CD14-positive monocyte (primary cell): ENCODE measurements at regions not wholly inside any gene's neighbourhood (a gene's known extent, or its start where the extent isn't known, plus 50 kb on each side); places are given as distances from the start of the nearest gene placed in this dataset.

Experiments used
- DNase-seq, 3 donors: peaks; one replicate each; pipeline ENCODE4 v3.0.0-alpha.2; 2011 to 2022
- H2AFZ ChIP-seq: 2 replicates; pipeline ENCODE4 v1.6.0; 2012; ENCODE audit warnings: mild to moderate bottlenecking, low read depth, low read length, inconsistent platforms; ENCODE audit not compliant: insufficient read depth, poor library complexity, severe bottlenecking
- H3K27ac ChIP-seq, 2 donors: 1 replicate in 1 of 2; 2 replicates in 1 of 2; pipeline ENCODE4 v1.5.1; 2012 to 2013; ENCODE audit warnings: low read length in 2 of 2, control low read depth in 1 of 2, inconsistent platforms in 1 of 2, low read depth in 1 of 2, mild to moderate bottlenecking in 1 of 2
- H3K27me3 ChIP-seq, 2 donors: one replicate each; pipeline versions ENCODE4 v1.6.0 to v1.6.1; 2011 to 2013; ENCODE audit warnings: low read length in 2 of 2; ENCODE audit not compliant: control insufficient read depth in 2 of 2, insufficient read depth in 2 of 2
- H3K36me3 ChIP-seq, 2 donors: replicated peaks in 1 of 2; 1 replicate in 1 of 2; 2 replicates in 1 of 2; pipeline versions ENCODE4 v1.5.1 to v1.6.1; 2012 to 2013; ENCODE audit warnings: low read length in 2 of 2, control low read depth in 1 of 2, inconsistent platforms in 1 of 2, mild to moderate bottlenecking in 1 of 2; ENCODE audit not compliant: insufficient read depth in 2 of 2, control insufficient read depth in 1 of 2
- H3K4me1 ChIP-seq, 2 donors: 1 replicate in 1 of 2; 2 replicates in 1 of 2; pipeline versions ENCODE4 v1.5.1 to v1.6.1; 2012 to 2013; ENCODE audit warnings: low read length in 2 of 2, control low read depth in 1 of 2, inconsistent platforms in 1 of 2, mild to moderate bottlenecking in 1 of 2, moderate library complexity in 1 of 2; ENCODE audit not compliant: insufficient read depth in 2 of 2, control insufficient read depth in 1 of 2
- H3K4me2 ChIP-seq: replicated peaks from 2 replicates; pipeline ENCODE3; 2012; ENCODE audit warnings: low read length, moderate library complexity, mild to moderate bottlenecking; ENCODE audit not compliant: poor library complexity, severe bottlenecking; ENCODE audit errors: extremely low read depth
- H3K4me3 ChIP-seq, 3 experiments: fragments of 200-600 bp in 1 of 3; sonication (generic) in 1 of 3; replicated peaks in 1 of 3; 1 replicate in 2 of 3; 2 replicates in 1 of 3; pipeline ENCODE4 v1.5.1; 2011 to 2013; ENCODE audit warnings: low read length in 3 of 3, mild to moderate bottlenecking in 3 of 3, control low read depth in 2 of 3, low read depth in 2 of 3, inconsistent platforms in 1 of 3, moderate library complexity in 1 of 3
- H3K79me2 ChIP-seq: 2 replicates; pipeline ENCODE4 v1.6.0; 2012; ENCODE audit warnings: mild to moderate bottlenecking, control low read depth, inconsistent platforms, low read length, moderate library complexity; ENCODE audit not compliant: insufficient read depth
- H3K9ac ChIP-seq: 2 replicates; pipeline ENCODE4 v1.6.0; 2017; ENCODE audit warnings: low read length, mild to moderate bottlenecking; ENCODE audit not compliant: insufficient read depth, poor library complexity, severe bottlenecking
- H3K9me3 ChIP-seq, 2 donors: replicated peaks in 1 of 2; 1 replicate in 1 of 2; 2 replicates in 1 of 2; pipeline versions ENCODE4 v1.5.1 to v1.6.1; 2012 to 2013; ENCODE audit warnings: low read length in 2 of 2, control low read depth in 1 of 2; ENCODE audit not compliant: control insufficient read depth in 1 of 2, insufficient read depth in 1 of 2
- H4K20me1 ChIP-seq: 2 replicates; pipeline ENCODE4 v1.6.0; 2012; ENCODE audit warnings: mild to moderate bottlenecking, low read length, control low read depth, moderate library complexity; ENCODE audit not compliant: insufficient read depth
- H3K27ac Mint-ChIP-seq, 7 donors: one replicate each; pipeline ENCODE4 v1.8.0; 2020; ENCODE audit warnings: mild to moderate bottlenecking in 7 of 7, mixed read lengths in 7 of 7, moderate library complexity in 6 of 7, inconsistent platforms in 2 of 7
- H3K27me3 Mint-ChIP-seq, 3 donors: one replicate each; pipeline ENCODE4 v1.8.0; 2021 to 2022; ENCODE audit warnings: low read depth in 3 of 3, mild to moderate bottlenecking in 3 of 3, mixed read lengths in 3 of 3, moderate library complexity in 3 of 3, inconsistent platforms in 1 of 3
- H3K36me3 Mint-ChIP-seq, 2 donors: one replicate each; pipeline ENCODE4 v1.8.0; 2020; ENCODE audit warnings: mixed read lengths in 2 of 2, inconsistent platforms in 1 of 2, mild to moderate bottlenecking in 1 of 2
- H3K4me1 Mint-ChIP-seq: one replicate; pipeline ENCODE4 v1.8.0; 2020; ENCODE audit warnings: mild to moderate bottlenecking, mixed read lengths
- H3K4me3 Mint-ChIP-seq, 2 donors: one replicate each; pipeline ENCODE4 v1.8.0; 2020; ENCODE audit warnings: mild to moderate bottlenecking in 2 of 2, mixed read lengths in 2 of 2, moderate library complexity in 1 of 2
- H3K9me3 Mint-ChIP-seq, 7 donors: one replicate each; pipeline ENCODE4 v1.8.0; 2020 to 2022; ENCODE audit warnings: mixed read lengths in 7 of 7, mild to moderate bottlenecking in 6 of 7, moderate library complexity in 6 of 7, inconsistent platforms in 2 of 7
- WGBS: methylation state at CpG from one replicate; pipeline ENCODE4 v1.1.5; 2013; ENCODE audit warnings: missing lambda C conversion rate; ENCODE audit not compliant: insufficient coverage; 5-methylcytosine and 5-hydroxymethylcytosine counted together
- intact Hi-C, 2 donors: fragments of 100-400 bp; cut with micrococcal nuclease; formaldehyde crosslinking; loops; one replicate each; pipeline versions ENCODE4 v1.15.0 to v1.15.1; 2023
- TF ChIP-seq, protein P1 (sequence below): fragments of 200-600 bp; IDR thresholded peaks from one replicate; pipeline ENCODE4 v1.8.0; 2022; ENCODE audit warnings: antibody characterized with exemption, mild to moderate bottlenecking

GRCh38 chr3:44104043-44104442 lies 137.6 kb upstream of the TOPAZ1 start:
- H3K27me3 Mint-ChIP-seq: peaks cover 5 to 13% (median 7%) of the 10 kb centered on the region in 3 donors
- no peak overlapping the region for H2AFZ ChIP-seq

GRCh38 chr3:44104668-44105321 lies 136.9 kb upstream of the TOPAZ1 start:
- H3K4me2 ChIP-seq: no peak overlapping the region
- H3K4me1 Mint-ChIP-seq: no peaks in the 10 kb centered on the region
- peaks cover 4 to 7% (median 5%) of the 10 kb centered on the region in 3 donors for H3K27me3 Mint-ChIP-seq
- H3K9ac ChIP-seq: no peak overlapping the region
- no peak overlapping the region for H3K27ac ChIP-seq
- H3K27ac Mint-ChIP-seq: no peak overlapping the region
- no peaks in the 10 kb centered on the region for H3K36me3 ChIP-seq
- no peaks in the 10 kb centered on the region for H3K4me1 ChIP-seq
- WGBS: 58% methylated on average over 2 of the region's 4 CpGs
- intact Hi-C loops: no loop called here
- no peak overlapping the region for H3K4me3 Mint-ChIP-seq
- H3K27me3 ChIP-seq: no peaks in the 10 kb centered on the region
- no peak overlapping the region for H3K4me3 ChIP-seq
- H3K79me2 ChIP-seq: no peaks in the 10 kb centered on the region
- no peaks in the 10 kb centered on the region for H4K20me1 ChIP-seq
- no peak overlapping the region for H2AFZ ChIP-seq
- TF ChIP-seq, protein P1, sequence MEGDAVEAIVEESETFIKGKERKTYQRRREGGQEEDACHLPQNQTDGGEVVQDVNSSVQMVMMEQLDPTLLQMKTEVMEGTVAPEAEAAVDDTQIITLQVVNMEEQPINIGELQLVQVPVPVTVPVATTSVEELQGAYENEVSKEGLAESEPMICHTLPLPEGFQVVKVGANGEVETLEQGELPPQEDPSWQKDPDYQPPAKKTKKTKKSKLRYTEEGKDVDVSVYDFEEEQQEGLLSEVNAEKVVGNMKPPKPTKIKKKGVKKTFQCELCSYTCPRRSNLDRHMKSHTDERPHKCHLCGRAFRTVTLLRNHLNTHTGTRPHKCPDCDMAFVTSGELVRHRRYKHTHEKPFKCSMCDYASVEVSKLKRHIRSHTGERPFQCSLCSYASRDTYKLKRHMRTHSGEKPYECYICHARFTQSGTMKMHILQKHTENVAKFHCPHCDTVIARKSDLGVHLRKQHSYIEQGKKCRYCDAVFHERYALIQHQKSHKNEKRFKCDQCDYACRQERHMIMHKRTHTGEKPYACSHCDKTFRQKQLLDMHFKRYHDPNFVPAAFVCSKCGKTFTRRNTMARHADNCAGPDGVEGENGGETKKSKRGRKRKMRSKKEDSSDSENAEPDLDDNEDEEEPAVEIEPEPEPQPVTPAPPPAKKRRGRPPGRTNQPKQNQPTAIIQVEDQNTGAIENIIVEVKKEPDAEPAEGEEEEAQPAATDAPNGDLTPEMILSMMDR: no peak
- peaks cover 0 to 1% (median 0%) of the 10 kb centered on the region in 7 donors for H3K9me3 Mint-ChIP-seq
- no peak for DNase-seq
- H3K9me3 ChIP-seq: no peaks in the 10 kb centered on the region
- no peaks in the 10 kb centered on the region for H3K36me3 Mint-ChIP-seq

More at GRCh38 chr3:44104043-44104442, 137.6 kb upstream of the TOPAZ1 start:
- intact Hi-C loops: no loop called here
- 78% methylated on average over 1 of the region's 2 CpGs for WGBS
- H3K4me1 Mint-ChIP-seq: no peaks in the 10 kb centered on the region
- TF ChIP-seq, protein P1: no peak
- Histone ChIP-seq H3K4me3 (no peak overlapping the region), H4K20me1 (no peaks in the 10 kb centered on the region), H3K9ac (no peak overlapping the region), H3K4me2 (no peak overlapping the region), H3K27ac (no peak overlapping the region), H3K9me3 (no peaks in the 10 kb centered on the region), H3K36me3 (no peaks in the 10 kb centered on the region), H3K27me3 (no peaks in the 10 kb centered on the region), H3K4me1 (no peaks in the 10 kb centered on the region), H3K79me2 (no peaks in the 10 kb centered on the region)
- H3K9me3 Mint-ChIP-seq: peaks cover 0 to 1% (median 0%) of the 10 kb centered on the region in 7 donors
- no peak overlapping the region for H3K27ac Mint-ChIP-seq
- H3K36me3 Mint-ChIP-seq: no peaks in the 10 kb centered on the region
- H3K4me3 Mint-ChIP-seq: no peak overlapping the region
- DNase-seq: no peak
